ENCODE measurements at regions not wholly inside any gene's neighbourhood (a gene's known extent, or its start where the extent isn't known, plus 50 kb on each side); places are given as distances from the start of the nearest gene placed in this dataset.

GRCh38 chr1:106043971-106044370 lies 1012.5 kb upstream of the PRMT6 start:
- TF ChIP-seq POLR2AphosphoS5 (IDR thresholded peaks at IDR 0.05; ENCODE audit: low read depth, low read length) = no peak
- no peak for TF ChIP-seq SIN3A (IDR thresholded peaks at IDR 0.05; ENCODE audit: borderline replicate concordance, insufficient read depth, low read length)
- no peak for TF ChIP-seq TAF1 (IDR thresholded peaks at IDR 0.05; ENCODE audit: borderline replicate concordance, insufficient read depth, low read length)
